SH-SY5Y (cell line): ENCODE measurements at regions not wholly inside any gene's neighbourhood (a gene's known extent, or its start where the extent isn't known, plus 50 kb on each side); places are given as distances from the start of the nearest gene placed in this dataset.

Experiments used
- GATA2 ChIP-seq: IDR thresholded peaks from 2 replicates; pipeline ENCODE4 v1.6.1; 2011; ENCODE audit warnings: mild to moderate bottlenecking, low read depth, low read length
- GATA3 ChIP-seq: IDR thresholded peaks from 2 replicates; pipeline ENCODE4 v1.6.1; 2011; ENCODE audit warnings: low read depth, mild to moderate bottlenecking, low read length, moderate library complexity

DNA sequence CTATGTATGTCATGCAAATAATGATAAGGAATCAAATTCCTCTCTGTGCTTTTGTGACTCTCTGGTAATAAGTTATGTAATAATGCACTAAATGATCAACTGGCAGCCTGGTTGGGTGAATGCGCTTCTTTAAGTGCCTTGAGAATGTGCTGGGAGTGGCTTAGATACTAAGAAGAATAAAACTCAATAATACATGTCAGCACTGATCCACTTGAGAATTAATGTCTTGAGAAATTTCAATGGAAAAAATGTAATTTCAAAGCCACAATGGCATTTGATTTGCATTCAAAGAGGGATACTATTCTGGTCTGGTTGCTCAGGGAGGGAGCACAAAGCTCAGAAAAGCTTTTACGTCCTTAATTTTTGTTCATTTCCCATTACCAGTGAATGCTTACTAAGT, 137.7 kb upstream of the MMADHC start:
- TF ChIP-seq GATA3 (no peak), GATA2 (no peak)
